SK-N-SH treated with all-trans-retinoic acid at 6 μM for 48 hours (cell line): ENCODE measurements at regions not wholly inside any gene's neighbourhood (a gene's known extent, or its start where the extent isn't known, plus 50 kb on each side); places are given as distances from the start of the nearest gene placed in this dataset.

Experiments
- ATAC-seq: fragments of 200-7000 bp; cut with Tn5 transposase; 3 replicates; pipeline ENCODE4 v1.9.1; 2020; ENCODE audit warnings: mild to moderate bottlenecking, moderate library complexity
- ARNTL ChIP-seq: fragments of 450-650 bp; formaldehyde crosslinking; IDR thresholded peaks from 2 replicates; pipeline ENCODE4 v1.5.0; 2020; ENCODE audit warnings: low read depth, mild to moderate bottlenecking, moderate library complexity, borderline replicate concordance
- BACH2 ChIP-seq: fragments of 250-450 bp; sonication (Bioruptor Pico); IDR thresholded peaks from 2 replicates; pipeline ENCODE4 v1.9.0; 2021; ENCODE audit warnings: mild to moderate bottlenecking, borderline replicate concordance
- CSDC2 ChIP-seq: fragments of 250-450 bp; sonication (Bioruptor Pico); IDR thresholded peaks from 2 replicates; pipeline ENCODE4 v1.5.0; 2020; ENCODE audit warnings: mild to moderate bottlenecking, moderate library complexity
- CSRNP3 ChIP-seq: fragments of 250-450 bp; sonication (Bioruptor Pico); IDR thresholded peaks from 2 replicates; pipeline ENCODE4 v1.5.1; 2021; ENCODE audit warnings: mild to moderate bottlenecking, moderate library complexity
- ESRRG ChIP-seq: fragments of 250-450 bp; sonication (Bioruptor Pico); IDR thresholded peaks from 2 replicates; pipeline ENCODE4 v1.6.1; 2021; ENCODE audit warnings: mild to moderate bottlenecking
- OSR1 ChIP-seq: fragments of 250-450 bp; sonication (Bioruptor Pico); IDR thresholded peaks from 2 replicates; pipeline ENCODE4 v1.8.0; 2022; ENCODE audit warnings: moderate library complexity, mild to moderate bottlenecking, inconsistent platforms
- PATZ1 ChIP-seq: fragments of 250-450 bp; sonication (Bioruptor Pico); IDR thresholded peaks from 2 replicates; pipeline ENCODE4 v1.8.0; 2020; ENCODE audit warnings: mild to moderate bottlenecking, moderate library complexity, borderline replicate concordance
- PPARA ChIP-seq: fragments of 250-450 bp; sonication (Bioruptor Pico); IDR thresholded peaks from 2 replicates; pipeline ENCODE4 v1.5.0; 2020; ENCODE audit warnings: mild to moderate bottlenecking, borderline replicate concordance
- RARB ChIP-seq: fragments of 250-450 bp; sonication (Bioruptor Pico); IDR thresholded peaks from 2 replicates; pipeline ENCODE4 v1.8.0; 2021; ENCODE audit warnings: mild to moderate bottlenecking, moderate library complexity
- SNAI2 ChIP-seq: fragments of 250-450 bp; sonication (Bioruptor Pico); IDR thresholded peaks from 2 replicates; pipeline ENCODE4 v1.5.0; 2020; ENCODE audit warnings: mild to moderate bottlenecking, moderate library complexity
- TCF4 ChIP-seq: fragments of 250-450 bp; sonication (Bioruptor Pico); IDR thresholded peaks from 2 replicates; pipeline ENCODE4 v1.8.0; 2021; ENCODE audit warnings: mild to moderate bottlenecking, moderate library complexity, borderline replicate concordance
- TOX ChIP-seq: fragments of 250-450 bp; sonication (Bioruptor Pico); IDR thresholded peaks from 2 replicates; pipeline ENCODE4 v1.8.0; 2021; ENCODE audit warnings: mild to moderate bottlenecking, moderate library complexity, borderline replicate concordance
- ZC3H10 ChIP-seq: fragments of 250-450 bp; sonication (Bioruptor Pico); IDR thresholded peaks from 2 replicates; pipeline ENCODE4 v1.5.1; 2021; ENCODE audit warnings: mild to moderate bottlenecking, moderate library complexity
- ZFP3 ChIP-seq: fragments of 250-450 bp; sonication (Bioruptor Pico); IDR thresholded peaks from 2 replicates; pipeline ENCODE4 v1.5.0; 2020; ENCODE audit warnings: mild to moderate bottlenecking, moderate library complexity
- ZFP30 ChIP-seq: fragments of 450-650 bp; formaldehyde crosslinking; IDR thresholded peaks from 2 replicates; pipeline ENCODE4 v1.5.0; 2022; ENCODE audit warnings: mild to moderate bottlenecking, moderate library complexity
- ZNF565 ChIP-seq: fragments of 450-650 bp; formaldehyde crosslinking; conservative IDR thresholded peaks from 2 replicates; pipeline ENCODE4 v1.5.0; 2020; ENCODE audit warnings: low read depth, mild to moderate bottlenecking, moderate library complexity
- ZNF70 ChIP-seq: fragments of 450-650 bp; formaldehyde crosslinking; IDR thresholded peaks from 2 replicates; pipeline ENCODE4 v1.5.0; 2020; ENCODE audit warnings: mild to moderate bottlenecking, moderate library complexity
- ZNF8 ChIP-seq: fragments of 450-650 bp; formaldehyde crosslinking; IDR thresholded peaks from 2 replicates; pipeline ENCODE4 v1.5.0; 2020; ENCODE audit warnings: mild to moderate bottlenecking, moderate library complexity
- TF ChIP-seq, protein P1 (sequence below): fragments of 250-450 bp; sonication (Bioruptor Pico); IDR thresholded peaks from 2 replicates; pipeline ENCODE4 v1.5.1; 2020; ENCODE audit warnings: low read depth, mild to moderate bottlenecking, moderate library complexity
- TF ChIP-seq, protein P2 (sequence below): fragments of 250-450 bp; sonication (Bioruptor Pico); IDR thresholded peaks from 2 replicates; pipeline ENCODE4 v1.5.0; 2020; ENCODE audit warnings: mild to moderate bottlenecking, moderate library complexity
- TF ChIP-seq, protein P3 (sequence below): fragments of 250-450 bp; sonication (Bioruptor Pico); IDR thresholded peaks from 2 replicates; pipeline ENCODE4 v1.8.0; 2021; ENCODE audit warnings: low read depth, mild to moderate bottlenecking, moderate library complexity, borderline replicate concordance

DNA sequence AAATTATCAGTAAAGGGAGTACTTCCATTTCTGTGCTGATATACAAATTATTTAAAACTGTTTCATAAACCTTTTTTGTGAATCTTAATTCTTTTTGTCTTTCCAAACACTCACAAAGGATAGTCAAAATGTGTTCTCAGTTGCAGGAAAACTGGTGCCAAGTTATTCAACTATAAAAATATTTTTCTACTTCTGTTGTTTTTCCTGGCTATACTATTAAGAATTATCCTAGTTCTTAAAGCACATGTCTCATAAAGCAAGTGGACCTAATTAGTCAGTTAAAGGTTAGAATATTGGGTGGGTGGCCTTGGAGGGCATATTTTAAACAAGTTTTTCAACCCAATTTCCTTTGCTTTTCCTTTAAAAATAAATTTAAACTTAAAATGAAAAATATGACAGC, 1460.3 kb upstream of the SLC10A2 start (continued):
- TF ChIP-seq PPARA (CRISPR knock-in tag) (no peak), ZNF565 (CRISPR knock-in tag) (no peak)

DNA sequence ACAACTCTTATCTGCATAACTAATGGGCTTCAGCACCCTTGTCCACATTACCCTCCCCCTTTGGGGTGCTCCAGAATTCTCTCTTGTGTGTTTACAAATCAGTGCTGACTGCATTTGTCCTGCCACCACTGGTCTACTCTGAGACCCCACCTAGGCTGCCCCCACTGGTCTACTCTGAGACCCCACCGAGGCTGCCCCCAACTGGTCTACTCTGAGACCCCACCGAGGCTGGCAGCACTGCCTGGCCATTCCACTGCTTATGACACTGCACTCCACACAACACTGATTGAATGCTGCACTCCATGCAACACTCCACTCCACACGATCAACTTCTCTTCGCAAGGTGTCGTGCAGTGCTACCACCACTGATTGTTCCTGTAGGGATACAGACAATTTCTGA, 1459.2 kb upstream of the SLC10A2 start:
- no peak for TF ChIP-seq TCF4
- TF ChIP-seq ZFP3, result no peak
- no peak for TF ChIP-seq TOX (CRISPR knock-in tag)
- no peak for TF ChIP-seq ZNF565 (CRISPR knock-in tag)
- TF ChIP-seq, protein P1, sequence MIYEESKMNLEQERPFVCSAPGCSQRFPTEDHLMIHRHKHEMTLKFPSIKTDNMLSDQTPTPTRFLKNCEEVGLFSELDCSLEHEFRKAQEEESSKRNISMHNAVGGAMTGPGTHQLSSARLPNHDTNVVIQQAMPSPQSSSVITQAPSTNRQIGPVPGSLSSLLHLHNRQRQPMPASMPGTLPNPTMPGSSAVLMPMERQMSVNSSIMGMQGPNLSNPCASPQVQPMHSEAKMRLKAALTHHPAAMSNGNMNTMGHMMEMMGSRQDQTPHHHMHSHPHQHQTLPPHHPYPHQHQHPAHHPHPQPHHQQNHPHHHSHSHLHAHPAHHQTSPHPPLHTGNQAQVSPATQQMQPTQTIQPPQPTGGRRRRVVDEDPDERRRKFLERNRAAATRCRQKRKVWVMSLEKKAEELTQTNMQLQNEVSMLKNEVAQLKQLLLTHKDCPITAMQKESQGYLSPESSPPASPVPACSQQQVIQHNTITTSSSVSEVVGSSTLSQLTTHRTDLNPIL (CRISPR knock-in tag), result no peak
- TF ChIP-seq, protein P2, sequence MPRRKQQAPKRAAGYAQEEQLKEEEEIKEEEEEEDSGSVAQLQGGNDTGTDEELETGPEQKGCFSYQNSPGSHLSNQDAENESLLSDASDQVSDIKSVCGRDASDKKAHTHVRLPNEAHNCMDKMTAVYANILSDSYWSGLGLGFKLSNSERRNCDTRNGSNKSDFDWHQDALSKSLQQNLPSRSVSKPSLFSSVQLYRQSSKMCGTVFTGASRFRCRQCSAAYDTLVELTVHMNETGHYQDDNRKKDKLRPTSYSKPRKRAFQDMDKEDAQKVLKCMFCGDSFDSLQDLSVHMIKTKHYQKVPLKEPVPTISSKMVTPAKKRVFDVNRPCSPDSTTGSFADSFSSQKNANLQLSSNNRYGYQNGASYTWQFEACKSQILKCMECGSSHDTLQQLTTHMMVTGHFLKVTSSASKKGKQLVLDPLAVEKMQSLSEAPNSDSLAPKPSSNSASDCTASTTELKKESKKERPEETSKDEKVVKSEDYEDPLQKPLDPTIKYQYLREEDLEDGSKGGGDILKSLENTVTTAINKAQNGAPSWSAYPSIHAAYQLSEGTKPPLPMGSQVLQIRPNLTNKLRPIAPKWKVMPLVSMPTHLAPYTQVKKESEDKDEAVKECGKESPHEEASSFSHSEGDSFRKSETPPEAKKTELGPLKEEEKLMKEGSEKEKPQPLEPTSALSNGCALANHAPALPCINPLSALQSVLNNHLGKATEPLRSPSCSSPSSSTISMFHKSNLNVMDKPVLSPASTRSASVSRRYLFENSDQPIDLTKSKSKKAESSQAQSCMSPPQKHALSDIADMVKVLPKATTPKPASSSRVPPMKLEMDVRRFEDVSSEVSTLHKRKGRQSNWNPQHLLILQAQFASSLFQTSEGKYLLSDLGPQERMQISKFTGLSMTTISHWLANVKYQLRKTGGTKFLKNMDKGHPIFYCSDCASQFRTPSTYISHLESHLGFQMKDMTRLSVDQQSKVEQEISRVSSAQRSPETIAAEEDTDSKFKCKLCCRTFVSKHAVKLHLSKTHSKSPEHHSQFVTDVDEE, result no peak
- no peak for TF ChIP-seq OSR1 (CRISPR knock-in tag)
- no peak for TF ChIP-seq CSDC2 (CRISPR knock-in tag)
- no peak for TF ChIP-seq PPARA (CRISPR knock-in tag)
- TF ChIP-seq ESRRG, result no peak
- TF ChIP-seq ZNF70 (CRISPR knock-in tag), result no peak
- TF ChIP-seq BACH2 (CRISPR knock-in tag), result no peak
- no peak for TF ChIP-seq ZC3H10 (CRISPR knock-in tag)
- no peak for TF ChIP-seq PATZ1
- no peak for TF ChIP-seq SNAI2 (CRISPR knock-in tag)
- no peak for TF ChIP-seq ZNF8 (CRISPR knock-in tag)
- no peak for TF ChIP-seq RARB (CRISPR knock-in tag)
- no peak for TF ChIP-seq ARNTL (CRISPR knock-in tag)
- TF ChIP-seq, all 23 proteins: peak for 0
- no peak for ATAC-seq

DNA sequence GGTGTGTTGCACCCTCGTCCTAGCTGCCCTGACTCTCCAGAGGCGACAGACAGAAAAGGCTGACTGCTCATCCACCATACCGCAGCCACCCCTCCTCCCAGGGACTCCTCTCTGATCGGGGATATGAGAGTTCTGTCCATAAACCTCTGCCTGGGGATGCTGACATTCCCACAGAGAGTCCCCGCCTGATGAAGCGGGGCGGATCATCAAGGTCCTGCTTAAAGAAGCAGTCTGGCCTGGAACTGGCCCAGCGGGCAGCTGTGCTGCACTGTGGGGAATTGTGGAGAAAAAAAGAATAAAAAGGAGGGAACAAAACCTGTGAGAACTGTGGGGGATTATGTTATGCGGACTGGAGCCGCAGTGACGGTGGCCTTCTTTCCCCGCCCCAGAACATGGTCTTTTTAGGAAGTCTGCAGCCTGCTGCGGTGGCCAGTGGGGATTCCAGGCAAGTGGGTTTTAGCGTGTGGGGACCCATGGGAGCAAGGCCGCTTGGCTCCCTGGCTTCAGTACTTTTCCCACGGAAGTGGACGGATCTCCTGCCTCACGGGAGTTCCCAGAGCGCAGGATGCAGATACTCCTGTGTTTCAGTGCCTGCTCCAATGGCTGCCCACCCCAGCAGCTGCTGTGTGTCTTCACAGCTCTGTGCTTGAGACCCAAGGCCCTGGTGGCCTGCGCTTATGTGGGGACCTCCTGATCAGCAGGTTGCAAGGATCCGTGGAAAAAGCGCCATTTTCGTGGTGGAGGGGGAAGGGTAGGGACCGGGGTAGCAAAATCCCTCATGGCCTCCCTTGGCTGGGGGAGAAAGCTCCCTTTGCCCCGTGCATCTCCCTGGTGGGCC, 1456.2 kb upstream of the SLC10A2 start:
- no peak for ATAC-seq
- TF ChIP-seq ZFP30, result no peak
- no peak for TF ChIP-seq CSRNP3 (CRISPR knock-in tag)
- no peak for TF ChIP-seq ESRRG
- no peak for TF ChIP-seq ZNF8 (CRISPR knock-in tag)
- TF ChIP-seq SNAI2 (CRISPR knock-in tag), result no peak
- no peak for TF ChIP-seq RARB (CRISPR knock-in tag)
- TF ChIP-seq, protein P3, sequence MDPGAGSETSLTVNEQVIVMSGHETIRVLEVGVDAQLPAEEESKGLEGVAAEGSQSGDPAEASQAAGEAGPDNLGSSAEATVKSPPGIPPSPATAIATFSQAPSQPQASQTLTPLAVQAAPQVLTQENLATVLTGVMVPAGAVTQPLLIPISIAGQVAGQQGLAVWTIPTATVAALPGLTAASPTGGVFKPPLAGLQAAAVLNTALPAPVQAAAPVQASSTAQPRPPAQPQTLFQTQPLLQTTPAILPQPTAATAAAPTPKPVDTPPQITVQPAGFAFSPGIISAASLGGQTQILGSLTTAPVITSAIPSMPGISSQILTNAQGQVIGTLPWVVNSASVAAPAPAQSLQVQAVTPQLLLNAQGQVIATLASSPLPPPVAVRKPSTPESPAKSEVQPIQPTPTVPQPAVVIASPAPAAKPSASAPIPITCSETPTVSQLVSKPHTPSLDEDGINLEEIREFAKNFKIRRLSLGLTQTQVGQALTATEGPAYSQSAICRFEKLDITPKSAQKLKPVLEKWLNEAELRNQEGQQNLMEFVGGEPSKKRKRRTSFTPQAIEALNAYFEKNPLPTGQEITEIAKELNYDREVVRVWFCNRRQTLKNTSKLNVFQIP (CRISPR knock-in tag), result no peak
